HG02884 (cell line): ENCODE measurements at regions not wholly inside any gene's neighbourhood (a gene's known extent, or its start where the extent isn't known, plus 50 kb on each side); places are given as distances from the start of the nearest gene placed in this dataset.
"Not testable (repeated sequence)": the region's sequence is repeated elsewhere in the genome, so short reads cannot be mapped to it uniquely, and the experiment has no call there.

ENCODE experiments used
- ATAC-seq: cut with Tn5 transposase; IDR thresholded peaks from one replicate; pipeline ENCODE4 v1.9.1; 2021; ENCODE audit warnings: mild to moderate bottlenecking, moderate library complexity; ENCODE audit not compliant: unreplicated experiment

DNA sequence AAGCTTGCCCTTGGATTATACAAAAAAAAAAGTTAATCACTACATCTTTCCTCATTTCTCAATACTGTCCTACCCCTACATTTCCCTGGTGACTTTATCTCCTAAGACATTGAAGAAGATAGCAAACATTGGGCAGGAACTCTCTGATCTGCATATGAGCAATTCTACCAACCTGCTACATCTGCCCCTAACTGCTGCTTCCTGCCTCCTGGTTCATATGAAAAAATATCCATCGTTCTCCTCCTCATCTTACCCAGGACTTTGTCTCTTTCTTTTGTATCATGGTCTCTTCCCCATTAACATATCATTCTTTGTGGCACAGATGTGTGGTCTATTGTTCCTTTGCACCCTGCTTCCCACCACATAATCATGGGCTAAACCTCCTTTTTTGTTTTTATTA, 139.7 kb upstream of the PCGF5 start:
- ATAC-seq, result no peak

DNA sequence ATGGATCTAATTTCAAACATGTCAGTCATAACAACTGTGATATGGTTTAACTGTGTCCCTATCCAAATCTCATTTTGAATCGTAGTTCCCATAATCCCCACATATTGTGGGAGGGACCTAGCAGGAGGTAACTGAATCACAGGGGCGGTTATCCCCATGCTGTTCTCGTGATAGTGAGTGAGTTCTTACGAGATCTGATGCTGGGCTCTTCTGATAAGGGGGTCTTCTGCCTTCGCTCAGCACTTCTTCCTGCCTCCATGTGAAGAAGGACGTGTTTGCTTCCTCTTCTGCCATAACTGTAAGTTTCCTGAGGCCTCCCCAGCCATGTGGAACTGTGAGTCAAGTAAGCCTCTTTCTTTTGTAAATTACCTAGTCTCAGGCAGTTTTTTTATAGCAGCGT, 138.0 kb upstream of the PCGF5 start:
- no peak for ATAC-seq

DNA sequence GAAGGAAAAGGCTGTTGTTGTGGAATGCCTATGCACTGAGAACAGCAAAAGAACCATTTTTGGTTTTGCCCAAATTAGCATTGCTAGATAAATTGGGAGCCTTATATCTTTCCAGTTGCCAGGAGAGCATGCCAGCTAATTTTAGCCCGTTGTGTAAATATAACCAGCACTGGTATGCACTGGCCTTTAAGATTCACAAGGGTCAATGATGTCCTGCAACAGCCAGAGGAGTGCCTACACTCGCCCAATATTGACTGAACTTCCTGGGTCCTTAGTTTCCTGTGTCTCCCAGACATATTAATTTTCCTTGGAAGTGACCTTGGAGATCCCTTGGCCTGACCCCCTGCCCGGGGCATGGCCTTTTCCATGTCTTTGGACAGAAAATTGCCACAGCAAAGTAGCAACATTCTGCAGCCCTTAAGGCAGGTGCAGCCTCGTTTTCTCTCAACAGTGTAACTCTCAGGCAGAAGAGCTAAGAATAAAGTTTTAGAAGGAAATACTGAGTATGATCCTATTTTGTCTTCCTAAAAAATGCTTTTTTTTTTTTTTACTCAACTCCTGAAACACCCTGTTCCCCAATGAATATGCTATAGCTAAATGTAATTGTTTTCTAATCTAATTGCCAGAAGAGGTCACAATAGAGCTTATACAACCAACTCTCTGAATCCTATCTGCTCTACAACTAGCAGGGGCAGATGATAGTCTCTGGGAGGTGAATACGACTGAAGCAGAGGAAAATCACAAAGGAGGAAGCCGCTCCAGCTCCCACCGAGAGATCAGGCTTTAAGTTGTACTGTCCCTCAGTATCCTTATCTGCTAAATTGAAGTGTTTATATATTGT, 131.9 kb upstream of the PCGF5 start:
- ATAC-seq, result no peak

GRCh38 chr10:91090761-91091529, 129.5 kb upstream of the PCGF5 start:
- no peak for ATAC-seq

- no peak for ATAC-seq
Observed at GRCh38 chr10:91091780-91092179, 128.7 kb upstream of the PCGF5 start.

DNA sequence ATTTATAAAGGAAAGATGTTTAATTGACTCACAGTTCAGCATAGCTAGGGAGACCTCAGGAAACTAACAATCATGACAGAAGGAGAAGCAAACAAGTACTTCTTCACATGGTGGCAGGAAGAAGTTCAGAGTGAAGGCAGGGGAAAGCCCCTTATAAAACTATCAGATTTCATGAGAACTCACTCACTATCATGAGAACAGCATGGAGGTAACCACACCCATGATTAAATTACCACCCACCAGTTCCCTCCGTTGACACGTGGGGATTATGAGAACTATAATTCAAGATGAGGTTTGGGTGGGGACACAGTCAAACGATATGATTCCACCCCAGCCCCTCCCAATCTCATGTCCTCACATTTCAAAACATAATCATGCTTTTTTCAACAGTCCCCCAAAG, 124.2 kb upstream of the PCGF5 start:
- no peak for ATAC-seq

GRCh38 chr10:91097313-91097712, 123.2 kb upstream of the PCGF5 start:
- ATAC-seq, result no peak

DNA sequence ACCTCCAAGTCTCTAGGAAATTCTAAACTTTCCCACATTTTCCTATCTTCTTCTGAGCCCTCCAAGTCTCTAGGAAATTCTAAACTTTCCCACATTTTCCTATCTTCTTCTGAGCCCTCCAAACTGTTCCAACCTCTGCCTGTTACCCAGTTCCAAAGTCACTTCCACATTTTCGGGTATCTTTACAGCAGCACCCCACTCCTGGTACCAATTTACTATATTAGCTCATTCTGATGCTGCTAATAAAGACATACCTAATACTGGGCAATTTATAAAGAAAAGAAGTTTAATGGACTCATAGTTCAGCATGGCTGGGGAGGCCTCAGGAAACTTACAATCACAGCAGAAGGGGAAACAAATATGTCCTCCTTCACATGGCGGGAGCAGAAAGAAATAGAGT, 122.4 kb upstream of the PCGF5 start:
- ATAC-seq, result not testable (repeated sequence)

- peak; percentile 55 for ATAC-seq
Observed at GRCh38 chr10:91103384-91104192, 116.9 kb upstream of the PCGF5 start.

DNA sequence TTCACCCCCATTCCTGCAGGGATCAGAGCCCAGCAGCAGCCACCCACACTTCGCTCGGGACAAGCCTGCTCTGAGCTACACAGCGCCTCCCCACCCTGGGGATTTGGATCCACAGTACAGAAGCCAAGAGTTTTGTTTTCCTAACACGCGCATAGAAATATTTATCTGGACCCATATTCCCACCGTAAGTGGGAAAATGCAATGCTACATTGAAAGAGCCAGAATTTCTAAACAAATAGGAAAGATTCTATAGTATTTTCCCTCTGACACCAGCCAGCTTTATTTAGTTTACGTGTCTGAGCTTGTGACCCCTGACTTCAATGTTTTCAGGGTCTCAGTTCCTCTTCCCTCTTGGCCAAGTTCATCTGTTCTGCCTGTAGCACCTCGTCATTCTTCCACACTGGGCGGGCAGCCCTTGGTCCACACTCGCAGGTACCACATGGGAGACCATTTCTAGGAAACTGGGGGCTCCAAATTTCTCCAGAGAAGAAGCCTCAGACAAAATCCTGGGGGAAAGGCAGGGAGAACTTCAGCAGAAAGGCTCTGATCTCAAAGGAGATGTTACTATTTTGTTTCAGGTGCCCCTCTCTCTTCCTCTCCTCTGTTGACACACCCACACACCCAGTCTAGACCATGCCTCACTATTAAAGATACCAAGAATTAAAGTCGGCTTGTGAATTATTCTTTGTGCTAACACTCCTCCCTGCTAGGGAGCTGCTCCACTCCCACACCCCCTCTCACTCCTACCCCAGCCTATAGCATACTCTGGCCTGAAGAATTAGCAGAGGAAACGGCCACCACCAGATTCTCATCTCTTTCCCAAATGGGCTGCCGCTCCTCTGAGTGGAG, 116.0 kb upstream of the PCGF5 start:
- no peak for ATAC-seq

GRCh38 chr10:91105269-91105668, 115.2 kb upstream of the PCGF5 start:
- ATAC-seq, result no peak

DNA sequence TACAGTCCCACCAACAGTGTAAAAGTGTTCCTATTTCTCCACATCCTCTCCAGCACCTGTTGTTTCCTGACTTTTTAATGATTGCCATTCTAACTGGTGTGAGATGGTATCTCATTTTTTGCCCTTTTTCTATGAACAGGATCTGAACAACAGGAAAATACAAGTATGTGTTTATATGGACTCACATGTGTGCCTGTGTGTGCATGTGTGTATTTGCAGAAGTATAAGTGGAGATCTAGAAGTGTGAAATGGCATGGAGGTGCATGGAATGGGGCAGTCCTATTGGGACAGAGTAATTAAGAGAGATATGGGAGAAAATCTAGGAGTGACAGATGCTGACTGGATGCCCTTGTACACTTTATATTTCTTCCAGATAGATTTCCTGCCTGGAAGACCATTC, 111.6 kb upstream of the PCGF5 start:
- ATAC-seq, result no peak

- ATAC-seq, result no peak
Observed at GRCh38 chr10:91111060-91111459, 109.4 kb upstream of the PCGF5 start.

GRCh38 chr10:91115618-91116390, 104.7 kb upstream of the PCGF5 start:
- ATAC-seq, result no peak

- ATAC-seq, result no peak
Observed at GRCh38 chr10:91117505-91117904, 103.0 kb upstream of the PCGF5 start.

- no peak for ATAC-seq
Observed at GRCh38 chr10:91120348-91120747, 100.1 kb upstream of the PCGF5 start.

DNA sequence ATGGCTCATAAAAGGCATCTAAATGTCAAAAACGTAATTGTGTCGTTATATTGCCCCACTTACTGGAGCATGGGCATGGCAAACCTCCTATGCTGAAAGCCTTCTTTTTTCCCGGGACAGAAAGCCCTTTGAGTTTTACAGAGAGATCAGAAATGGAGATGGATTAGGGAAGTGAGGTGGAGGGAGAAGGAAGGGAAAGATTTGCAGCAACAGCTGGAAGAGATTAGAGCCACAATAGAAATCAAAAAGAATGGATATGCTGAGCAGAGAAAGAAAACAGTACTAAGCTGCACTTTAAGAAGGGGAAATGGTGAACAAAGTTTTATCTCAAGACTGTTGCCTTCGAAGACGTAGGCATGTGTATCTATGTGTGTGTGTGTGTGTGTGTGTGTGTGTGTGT, 97.2 kb upstream of the PCGF5 start:
- no peak for ATAC-seq

- no peak for ATAC-seq
Observed at GRCh38 chr10:91124016-91124415, 96.4 kb upstream of the PCGF5 start.

GRCh38 chr10:91126471-91126870, 94.0 kb upstream of the PCGF5 start:
- no peak for ATAC-seq
